ENCODE measurements at regions not wholly inside any gene's neighbourhood (a gene's known extent, or its start where the extent isn't known, plus 50 kb on each side); places are given as distances from the start of the nearest gene placed in this dataset.

GRCh38 chr1:5009376-5010065 is 355.1 kb downstream of the AJAP1 start:
- no peak for TF ChIP-seq CTCF (IDR thresholded peaks at IDR 0.05)
- TF ChIP-seq POLR2AphosphoS5 (IDR thresholded peaks at IDR 0.05): no peak
- TF ChIP-seq POLR2A (IDR thresholded peaks at IDR 0.05): no peak
